HCT116 (cell line): ENCODE measurements at regions not wholly inside any gene's neighbourhood (a gene's known extent, or its start where the extent isn't known, plus 50 kb on each side); places are given as distances from the start of the nearest gene placed in this dataset.

Experiments
- ATAC-seq: fragments of 200-7000 bp; cut with Tn5 transposase; 2 replicates; pipeline ENCODE4 v1.9.1; 2020; ENCODE audit warnings: mild to moderate bottlenecking, moderate library complexity
- BruUV-seq: library from RNA; stranded (reverse); fragments of 400-500 nt; replicated peaks from 2 replicates; lab custom pipeline; 2021; lab: Mats Ljungman, UMichigan
- CTCF ChIA-PET: fragments of 300-600 bp; sonication (Branson Sonifier 250); formaldehyde crosslinking; loops from one replicate; lab custom pipeline; 2021; ENCODE audit warnings: antibody characterized with exemption; lab: Charles Lee
- POLR2A ChIA-PET: fragments of 300-600, 350-600 bp; sonication (Branson Sonifier 250); formaldehyde crosslinking; loops from one replicate; lab custom pipeline; 2021; ENCODE audit warnings: antibody characterized with exemption; lab: Charles Lee
- RAD21 ChIA-PET, 2 experiments: fragments of 300-600 bp; sonication (Branson Sonifier 250); formaldehyde crosslinking; loops; one replicate each; lab custom pipeline; 2023; ENCODE audit warnings: low total read pairs in 2 of 2; ENCODE audit not compliant: uncharacterized antibody in 2 of 2, unreplicated experiment in 2 of 2, low non-redundant PET in 1 of 2; lab: Charles Lee
- DNase-seq: peaks from one replicate; pipeline ENCODE4 v3.0.0-alpha.2; 2010; ENCODE audit warnings: low read depth, low spot score
- H2AFZ ChIP-seq: fragments of 200-600 bp; shearing (Covaris generic), sonication (generic); 2 replicates; pipeline ENCODE4 v1.6.1; 2017; ENCODE audit warnings: low read depth, mixed run types, mixed read lengths, antibody characterized with exemption, low read length; ENCODE audit not compliant: poor library complexity, severe bottlenecking
- H3K27ac ChIP-seq: 2 replicates; pipeline ENCODE4 v1.5.1; 2012; ENCODE audit warnings: low read depth, low read length
- H3K27me3 ChIP-seq: fragments of 200-600 bp; sonication (generic); 2 replicates; pipeline ENCODE4 v1.6.1; 2016; ENCODE audit warnings: mixed run types, low read length, mixed read lengths; ENCODE audit not compliant: insufficient read depth
- H3K36me3 ChIP-seq, 2 experiments: fragments of 200-500 bp in 1 of 2; fragments of 200-600 bp in 1 of 2; sonication (Bioruptor generic) in 1 of 2; sonication (generic) in 1 of 2; 2 replicates each; pipeline versions ENCODE4 v1.5.1 to v1.6.1; 2014 to 2016; ENCODE audit warnings: low read length in 2 of 2, inconsistent platforms in 1 of 2, mixed read lengths in 1 of 2, mixed run types in 1 of 2; ENCODE audit not compliant: insufficient read depth in 2 of 2, control insufficient read depth in 1 of 2
- H3K4me1 ChIP-seq, 2 experiments: fragments of 200-600 bp in 1 of 2; sonication (generic) in 1 of 2; 2 replicates each; pipeline versions ENCODE4 v1.5.1 to v1.6.1; 2012 to 2017; ENCODE audit warnings: low read length in 2 of 2, inconsistent platforms in 1 of 2, mild to moderate bottlenecking in 1 of 2, mixed read lengths in 1 of 2, mixed run types in 1 of 2, moderate library complexity in 1 of 2; ENCODE audit not compliant: insufficient read depth in 2 of 2, control insufficient read depth in 1 of 2
- H3K4me2 ChIP-seq: fragments of 200-600 bp; sonication (generic); 2 replicates; pipeline ENCODE4 v1.6.1; 2017; ENCODE audit warnings: mixed run types, low read length, mixed read lengths
- H3K4me3 ChIP-seq, 2 experiments: fragments of 200-600 bp in 1 of 2; sonication (generic) in 1 of 2; replicated peaks in 1 of 2; 2 replicates each; pipeline ENCODE4 v1.5.1; 2011 to 2016; ENCODE audit warnings: low read length in 2 of 2, control low read depth in 1 of 2, low read depth in 1 of 2, mild to moderate bottlenecking in 1 of 2, mixed read lengths in 1 of 2, mixed run types in 1 of 2
- H3K79me2 ChIP-seq: fragments of 200-600 bp; sonication (generic); 2 replicates; pipeline ENCODE4 v1.6.1; 2017; ENCODE audit warnings: mild to moderate bottlenecking, mixed run types, low read length, moderate library complexity, mixed read lengths; ENCODE audit not compliant: insufficient read depth
- H3K9ac ChIP-seq: fragments of 200-600 bp; sonication (generic); 2 replicates; pipeline ENCODE4 v1.6.1; 2016; ENCODE audit warnings: low read length, mixed read lengths
- H3K9me2 ChIP-seq: fragments of 200-600 bp; sonication (generic), shearing (Covaris generic); 2 replicates; pipeline ENCODE4 v1.6.1; 2017; ENCODE audit warnings: mixed run types, mild to moderate bottlenecking, moderate library complexity; ENCODE audit not compliant: insufficient read depth
- H3K9me3 ChIP-seq, 2 experiments: fragments of 200-500 bp in 1 of 2; fragments of 200-600 bp in 1 of 2; sonication (Bioruptor generic) in 1 of 2; sonication (generic) in 1 of 2; 2 replicates each; pipeline ENCODE4 v1.6.1; 2014 to 2017; ENCODE audit warnings: low read length in 2 of 2, mixed read lengths in 2 of 2, inconsistent platforms in 1 of 2, low read depth in 1 of 2, mild to moderate bottlenecking in 1 of 2, mixed run types in 1 of 2, moderate library complexity in 1 of 2; ENCODE audit not compliant: control insufficient read depth in 1 of 2, insufficient read depth in 1 of 2
- H4K20me1 ChIP-seq: fragments of 200-600 bp; sonication (generic), shearing (Covaris generic); 2 replicates; pipeline ENCODE4 v1.6.1; 2017; ENCODE audit warnings: mixed run types, mild to moderate bottlenecking, moderate library complexity; ENCODE audit not compliant: insufficient read depth
- ATF3 ChIP-seq: IDR thresholded peaks from 2 replicates; pipeline ENCODE4 v1.6.1; 2012
- CBX3 ChIP-seq: IDR thresholded peaks from 2 replicates; pipeline ENCODE4 v1.6.1; 2012; ENCODE audit warnings: low read depth
- CEBPB ChIP-seq: IDR thresholded peaks from 2 replicates; pipeline ENCODE4 v1.6.1; 2012; ENCODE audit warnings: low read depth
- EZH2 ChIP-seq: fragments of 200-600 bp; sonication (generic); IDR thresholded peaks from 2 replicates; pipeline ENCODE4 v1.6.1; 2017; ENCODE audit warnings: antibody characterized with exemption, mixed run types
- FOSL1 ChIP-seq: IDR thresholded peaks from 2 replicates; pipeline ENCODE4 v1.6.1; 2012; ENCODE audit warnings: low read depth
- REST ChIP-seq: IDR thresholded peaks from 2 replicates; pipeline ENCODE4 v1.6.1; 2012; ENCODE audit warnings: low read depth
- TCF7L2 ChIP-seq: IDR thresholded peaks from 2 replicates; pipeline ENCODE4 v1.7.0; 2011; ENCODE audit warnings: borderline replicate concordance, inconsistent platforms; ENCODE audit not compliant: insufficient read depth, insufficient read length; ENCODE audit errors: extremely low read depth
- YY1 ChIP-seq: IDR thresholded peaks from 2 replicates; pipeline ENCODE4 v1.6.1; 2011; ENCODE audit warnings: low read length, low read depth, moderate library complexity, mild to moderate bottlenecking; ENCODE audit not compliant: insufficient replicate concordance; ENCODE audit errors: extremely low read depth
- ZFX ChIP-seq: fragments of 450-650 bp; IDR thresholded peaks from 2 replicates; pipeline ENCODE4 v1.6.1; 2017
- intact Hi-C: fragments of 100-400 bp; cut with micrococcal nuclease; formaldehyde crosslinking; loops from 2 replicates; pipeline ENCODE4 v1.10.0; 2022

GRCh38 chr11:76282811-76283595 lies 76.7 kb upstream of the WNT11 start (continued):
- TF ChIP-seq REST, result no peak

GRCh38 chr11:76282172-76282571 lies 75.9 kb upstream of the WNT11 start:
- Histone ChIP-seq H3K27ac (no peak overlapping the region), H4K20me1 (no peaks in the 10 kb centered on the region), H3K36me3 (no peaks in the 10 kb centered on the region), H3K4me1 (no peaks in the 10 kb centered on the region), H2AFZ (no peak overlapping the region), H3K9me3 (no peaks in the 10 kb centered on the region), H3K9ac (no peak overlapping the region), H3K9me2 (no peaks in the 10 kb centered on the region), H3K4me2 (no peak overlapping the region), H3K79me2 (no peaks in the 10 kb centered on the region), H3K27me3 (no peaks in the 10 kb centered on the region), H3K4me3 (no peak overlapping the region)
- BruUV-seq, result no TSS peak
- ChIA-PET CTCF (no interaction called here), POLR2A (no interaction called here), RAD21 (no interaction called here)
- DNase-seq (no peak), ATAC-seq (no peak)
- no peak for TF ChIP-seq FOSL1
- TF ChIP-seq ZFX, result no peak
- no peak for TF ChIP-seq YY1
- TF ChIP-seq TCF7L2, result no peak
- no peak for TF ChIP-seq EZH2
- no peak for TF ChIP-seq CBX3
- no peak for TF ChIP-seq ATF3
- TF ChIP-seq CEBPB, result no peak
- intact Hi-C loops, result no loop called here
